Central memory CD8-positive, alpha-beta T cell (primary cell): ENCODE measurements at regions not wholly inside any gene's neighbourhood (a gene's known extent, or its start where the extent isn't known, plus 50 kb on each side); places are given as distances from the start of the nearest gene placed in this dataset.

ENCODE experiments used
- ATAC-seq: fragments of 150-1000 bp; cut with Tn5 transposase; replicated peaks from 2 replicates; pipeline ENCODE4 v1.10.0; 2022; ENCODE audit warnings: mild to moderate bottlenecking, moderate FRiP score, moderate number of reproducible peaks; ENCODE audit not compliant: poor library complexity, severe bottlenecking; ENCODE audit errors: extremely low read depth
- DNase-seq, 2 donors: peaks; one replicate each; pipeline ENCODE4 v3.0.0; 2021; ENCODE audit warnings: low spot score in 2 of 2
- H3K27ac Mint-ChIP-seq: one replicate; pipeline ENCODE4 v1.8.0; 2022; ENCODE audit warnings: low read depth, mild to moderate bottlenecking, moderate library complexity, mixed read lengths
- H3K27me3 Mint-ChIP-seq: one replicate; pipeline ENCODE4 v1.8.0; 2022; ENCODE audit warnings: mixed read lengths
- H3K36me3 Mint-ChIP-seq: one replicate; pipeline ENCODE4 v1.8.0; 2022; ENCODE audit warnings: mild to moderate bottlenecking, moderate library complexity, mixed read lengths; ENCODE audit not compliant: insufficient read depth
- H3K4me1 Mint-ChIP-seq: one replicate; pipeline ENCODE4 v1.8.0; 2022; ENCODE audit warnings: mixed read lengths
- H3K4me3 Mint-ChIP-seq: one replicate; pipeline ENCODE4 v1.8.0; 2022; ENCODE audit warnings: mild to moderate bottlenecking, moderate library complexity, mixed read lengths
- H3K9me3 Mint-ChIP-seq: one replicate; pipeline ENCODE4 v1.8.0; 2022; ENCODE audit warnings: mixed read lengths

DNA sequence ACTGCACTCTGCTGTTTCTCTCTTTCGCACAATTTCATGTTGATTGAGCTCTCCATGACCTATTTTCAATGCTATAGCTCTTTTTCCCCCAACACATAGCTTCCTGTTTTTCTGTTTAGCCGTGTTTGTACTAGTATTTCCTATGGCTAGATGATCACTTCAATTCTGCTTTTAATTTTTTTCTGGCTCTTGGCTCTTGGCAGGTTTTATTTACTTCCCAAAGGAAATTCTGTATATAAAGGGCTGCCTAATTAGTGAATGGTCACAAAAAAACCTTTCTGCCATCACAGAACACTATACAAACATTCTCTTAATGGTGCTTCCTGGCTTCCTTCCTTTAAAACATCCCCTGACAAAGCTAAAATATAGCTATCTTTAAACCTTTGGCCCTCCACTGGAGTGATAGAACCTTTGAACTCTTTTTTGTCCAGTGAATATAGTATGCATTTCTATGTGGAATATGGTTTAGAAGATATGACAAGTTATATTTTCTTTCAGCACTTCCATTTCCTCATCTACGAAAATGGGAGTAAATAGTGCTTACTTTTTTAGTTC, 88.2 kb downstream of the RASSF9 start:
- H3K9me3 Mint-ChIP-seq, result peaks cover 19% of the 10 kb centered on the region
- H3K36me3 Mint-ChIP-seq, result no peaks in the 10 kb centered on the region
- DNase-seq (no peak), ATAC-seq (no peak)
- H3K4me3 Mint-ChIP-seq, result no peak overlapping the region
- no peaks in the 10 kb centered on the region for H3K27me3 Mint-ChIP-seq
- no peaks in the 10 kb centered on the region for H3K4me1 Mint-ChIP-seq
- H3K27ac Mint-ChIP-seq, result no peak overlapping the region
